HepG2 (cell line): ENCODE measurements at regions not wholly inside any gene's neighbourhood (a gene's known extent, or its start where the extent isn't known, plus 50 kb on each side); places are given as distances from the start of the nearest gene placed in this dataset.

Source experiments
- FOXJ3 ChIP-seq: sonication (generic); formaldehyde crosslinking; IDR thresholded peaks from 2 replicates; pipeline ENCODE4 v1.4.0; 2020; ENCODE audit warnings: missing genetic modification reagents, mild to moderate bottlenecking, borderline replicate concordance
- ZNF766 ChIP-seq: sonication (generic); formaldehyde crosslinking; IDR thresholded peaks from 2 replicates; pipeline ENCODE4 v1.5.0; 2020; ENCODE audit warnings: missing genetic modification reagents, borderline replicate concordance

DNA sequence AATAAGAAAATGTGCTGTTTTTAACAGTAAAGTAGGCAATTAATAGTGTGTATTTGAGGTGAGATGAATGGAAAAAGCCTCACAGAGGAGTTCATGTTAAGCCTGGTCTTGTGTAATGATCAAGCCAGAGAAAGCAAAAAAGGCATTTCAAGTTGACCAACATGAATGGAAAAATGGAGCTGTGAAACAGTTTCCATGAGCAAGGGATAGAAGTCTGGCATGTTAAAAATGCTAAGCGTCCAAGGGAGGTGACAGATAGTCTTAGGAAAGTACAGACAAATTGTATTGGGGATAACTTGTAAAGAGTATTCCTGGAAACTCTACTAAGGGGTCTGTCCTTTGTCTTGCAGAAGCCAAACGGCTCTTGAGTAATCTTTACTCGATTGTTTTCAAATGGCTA is 506.8 kb upstream of the ATXN8OS start:
- no peak for TF ChIP-seq FOXJ3
- no peak for TF ChIP-seq ZNF766
